ENCODE measurements at regions not wholly inside any gene's neighbourhood (a gene's known extent, or its start where the extent isn't known, plus 50 kb on each side); places are given as distances from the start of the nearest gene placed in this dataset.

- CTCF ChIA-PET, result no interaction called here
- no peaks in the 10 kb centered on the region for H3K4me1 ChIP-seq
- H3K9me3 ChIP-seq, result no peaks in the 10 kb centered on the region
- no peak for DNase-seq (ENCODE audit: low read depth in 1 of 2, low spot score in 1 of 2)
- no peak for ATAC-seq
- no peak overlapping the region for H3K4me2 ChIP-seq
- no peak overlapping the region for H3K4me3 ChIP-seq
- POLR2A ChIA-PET, result no interaction called here
- H3K27ac ChIP-seq, result no peak overlapping the region
- no peak for TF ChIP-seq ZFP36 (IDR thresholded peaks at IDR 0.05; ENCODE audit: borderline replicate concordance, partially characterized antibody)
- TF ChIP-seq EHMT2 (IDR thresholded peaks at IDR 0.05; ENCODE audit: low read depth), result no peak
- TF ChIP-seq MYC (IDR thresholded peaks at IDR 0.05; ENCODE audit: borderline replicate concordance, low read length), result no peak
- no peak for TF ChIP-seq ATOH8 (CRISPR knock-in tag; IDR thresholded peaks at IDR 0.05; ENCODE audit: low read depth)
- TF ChIP-seq RFX5 (IDR thresholded peaks at IDR 0.05), result no peak
- TF ChIP-seq EHF (CRISPR knock-in tag; IDR thresholded peaks at IDR 0.05), result no peak
- TF ChIP-seq PHF8 (IDR thresholded peaks at IDR 0.05; ENCODE audit: borderline replicate concordance, low read depth), result no peak
- no peak for FAIRE-seq
Measured at GRCh38 chr3:167188592-167188991, 191.5 kb downstream of the ZBBX start.

GRCh38 chr3:167187221-167187620 lies 192.9 kb downstream of the ZBBX start:
- no peaks in the 10 kb centered on the region for H3K4me1 ChIP-seq
- ATAC-seq (no peak), DNase-seq (ENCODE audit: low read depth in 1 of 2, low spot score in 1 of 2) (no peak), FAIRE-seq (no peak)
- no peak overlapping the region for H3K4me3 ChIP-seq
- no peak overlapping the region for H3K4me2 ChIP-seq
- WGBS (ENCODE audit: missing lambda C conversion rate), result 6% methylated on average over 2 of the region's 2 CpGs
- POLR2A ChIA-PET, result no interaction called here
- no peaks in the 10 kb centered on the region for H3K9me3 ChIP-seq
- CTCF ChIA-PET, result no interaction called here
- H3K27ac ChIP-seq, result no peak overlapping the region
- TF ChIP-seq USF2 (IDR thresholded peaks at IDR 0.05) (no peak), SREBF2 (IDR thresholded peaks at IDR 0.05) (no peak), BCL3 (IDR thresholded peaks at IDR 0.05) (no peak), POLR2AphosphoS2 (conservative IDR thresholded peaks at IDR 0.05; ENCODE audit: low read length) (no peak), NR3C1 (IDR thresholded peaks at IDR 0.05) (no peak), GATA3 (IDR thresholded peaks at IDR 0.05; ENCODE audit: borderline replicate concordance) (no peak), PHF8 (IDR thresholded peaks at IDR 0.05; ENCODE audit: borderline replicate concordance, low read depth) (no peak), HEYL (CRISPR knock-in tag; IDR thresholded peaks at IDR 0.05) (no peak), TFCP2L1 (CRISPR knock-in tag; IDR thresholded peaks at IDR 0.05) (no peak), MAFK (IDR thresholded peaks at IDR 0.05; ENCODE audit: partially characterized antibody) (no peak), RNF2 (IDR thresholded peaks at IDR 0.05; ENCODE audit: borderline replicate concordance, low read depth) (no peak), MYC (IDR thresholded peaks at IDR 0.05; ENCODE audit: borderline replicate concordance, low read length) (no peak), JUN (IDR thresholded peaks at IDR 0.05) (no peak), ATOH8 (CRISPR knock-in tag; IDR thresholded peaks at IDR 0.05; ENCODE audit: low read depth) (no peak), HOXB5 (CRISPR knock-in tag; IDR thresholded peaks at IDR 0.05) (no peak), CHD2 (IDR thresholded peaks at IDR 0.05; ENCODE audit: low read length, partially characterized antibody) (no peak), EHF (CRISPR knock-in tag; IDR thresholded peaks at IDR 0.05) (no peak), BHLHE40 (IDR thresholded peaks at IDR 0.05; ENCODE audit: low read depth, low read length) (no peak), REST (IDR thresholded peaks at IDR 0.05) (no peak), KDM1A (IDR thresholded peaks at IDR 0.05; ENCODE audit: low read depth) (no peak)
